ENCODE measurements at regions not wholly inside any gene's neighbourhood (a gene's known extent, or its start where the extent isn't known, plus 50 kb on each side); places are given as distances from the start of the nearest gene placed in this dataset.

DNA sequence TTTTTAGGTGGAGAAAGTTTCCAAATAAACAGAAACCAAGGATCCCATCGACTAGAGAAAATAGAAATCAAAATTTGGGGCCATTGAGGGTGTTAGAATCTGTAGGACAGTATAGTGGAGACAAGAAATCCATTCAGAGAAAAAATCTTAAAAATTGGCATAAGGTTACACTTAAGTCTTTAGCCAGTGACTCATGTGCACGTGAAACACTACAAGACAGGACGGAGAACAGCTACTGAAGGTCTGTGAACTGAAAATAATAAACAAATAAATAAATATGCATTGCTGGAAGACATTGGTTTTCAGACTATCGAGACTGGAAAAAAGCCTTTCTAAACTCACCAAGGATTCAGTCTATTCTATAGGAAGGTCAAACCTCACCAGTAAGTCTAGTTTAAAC, 1955.5 kb downstream of the MAT2B start:
- H3K36me3 Mint-ChIP-seq, result no peaks in the 10 kb centered on the region
- no peak overlapping the region for H3K27ac Mint-ChIP-seq
- POLR2A ChIA-PET, result no interaction called here
- no peaks in the 10 kb centered on the region for H3K4me1 Mint-ChIP-seq
- no peak overlapping the region for H3K4me3 Mint-ChIP-seq
- H3K27me3 Mint-ChIP-seq, result no peaks in the 10 kb centered on the region
- ATAC-seq (ENCODE audit: low read depth), result no peak
- no peak for DNase-seq
- H3K9me3 Mint-ChIP-seq, result no peaks in the 10 kb centered on the region

DNA sequence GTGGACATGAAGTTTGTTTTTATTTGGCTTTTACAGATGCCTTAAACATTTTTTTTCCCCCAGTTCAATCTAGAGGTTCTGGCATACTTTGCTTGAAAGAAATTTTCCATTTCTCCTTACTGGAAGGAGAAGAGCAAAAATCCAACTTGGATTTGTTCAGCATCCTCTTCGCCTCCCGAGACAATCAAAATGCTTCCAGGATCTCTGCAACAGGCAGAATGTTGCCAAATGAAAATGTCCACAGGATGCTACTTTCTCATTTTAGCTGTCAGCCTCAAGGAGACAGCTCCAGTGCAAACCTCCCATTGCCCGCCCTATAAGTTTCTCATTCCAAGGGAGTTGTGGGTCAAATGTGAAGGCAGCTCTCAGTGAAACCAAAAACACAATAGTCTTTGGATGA, 1972.1 kb downstream of the MAT2B start:
- no peak overlapping the region for H3K27ac Mint-ChIP-seq
- DNase-seq, result no peak
- H3K9me3 Mint-ChIP-seq, result peaks cover 2% of the 10 kb centered on the region
- H3K36me3 Mint-ChIP-seq, result no peaks in the 10 kb centered on the region
- no peaks in the 10 kb centered on the region for H3K4me1 Mint-ChIP-seq
- POLR2A ChIA-PET, result no interaction called here
- no peaks in the 10 kb centered on the region for H3K27me3 Mint-ChIP-seq
- H3K4me3 Mint-ChIP-seq, result no peak overlapping the region
- ATAC-seq (ENCODE audit: low read depth), result no peak

DNA sequence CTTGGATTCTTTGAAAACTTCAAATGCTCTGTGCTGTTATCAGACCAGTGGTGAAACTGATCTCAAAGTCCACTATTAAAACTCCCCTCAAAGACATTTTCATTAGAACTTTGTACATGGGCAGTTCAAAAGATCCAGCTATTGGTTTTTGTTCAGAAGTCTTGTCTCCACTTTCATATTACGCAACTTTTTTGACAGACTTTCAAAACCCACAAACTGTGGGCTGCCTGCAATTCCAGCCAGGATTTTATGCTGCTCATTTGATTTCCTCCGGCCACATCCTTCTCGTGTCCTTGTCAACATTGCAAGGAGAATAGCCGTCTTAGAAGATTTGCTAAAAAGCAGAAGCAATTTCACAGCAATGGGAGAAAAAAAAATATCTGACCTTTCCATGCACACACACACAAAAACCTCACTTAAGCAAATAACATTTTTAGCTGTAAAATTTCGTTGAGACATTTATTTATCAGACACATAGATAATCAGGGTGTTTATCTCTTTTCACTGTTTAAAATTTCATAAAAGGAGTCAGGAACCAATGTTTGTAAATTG, 1990.5 kb downstream of the MAT2B start:
- H3K4me1 Mint-ChIP-seq, result no peaks in the 10 kb centered on the region
- ATAC-seq (ENCODE audit: low read depth), result no peak
- no peak overlapping the region for H3K4me3 Mint-ChIP-seq
- H3K9me3 Mint-ChIP-seq, result peaks cover 2% of the 10 kb centered on the region
- POLR2A ChIA-PET, result no interaction called here
- H3K27me3 Mint-ChIP-seq, result no peaks in the 10 kb centered on the region
- no peaks in the 10 kb centered on the region for H3K36me3 Mint-ChIP-seq
- no peak overlapping the region for H3K27ac Mint-ChIP-seq
- no peak for DNase-seq

DNA sequence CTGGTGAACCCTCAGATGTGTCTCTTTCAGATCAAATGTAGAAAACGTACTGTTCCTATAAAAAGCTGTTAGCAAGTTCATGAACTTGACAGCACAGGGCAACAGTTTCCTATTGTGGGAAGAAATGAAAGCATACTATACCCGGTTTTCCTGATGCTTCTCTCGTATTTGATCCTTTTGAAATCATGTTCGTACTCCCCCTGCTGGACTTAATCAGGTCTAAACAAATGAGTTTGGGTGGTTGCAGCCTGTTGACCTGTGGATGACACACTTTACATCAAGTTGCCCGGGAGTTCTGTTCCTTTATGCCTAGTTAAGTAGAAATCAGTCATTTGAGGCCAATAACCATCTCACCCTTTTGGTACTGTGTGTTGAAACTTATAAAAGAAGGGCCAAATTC, 1992.3 kb downstream of the MAT2B start:
- no peaks in the 10 kb centered on the region for H3K4me1 Mint-ChIP-seq
- H3K27me3 Mint-ChIP-seq, result no peaks in the 10 kb centered on the region
- no peaks in the 10 kb centered on the region for H3K36me3 Mint-ChIP-seq
- no peaks in the 10 kb centered on the region for H3K9me3 Mint-ChIP-seq
- DNase-seq, result no peak
- POLR2A ChIA-PET, result no interaction called here
- no peak overlapping the region for H3K4me3 Mint-ChIP-seq
- H3K27ac Mint-ChIP-seq, result no peak overlapping the region
- no peak for ATAC-seq (ENCODE audit: low read depth)

GRCh38 chr5:165502893-165503691, 1997.7 kb downstream of the MAT2B start:
- Mint-ChIP-seq H3K4me3 (no peak overlapping the region), H3K4me1 (no peaks in the 10 kb centered on the region), H3K36me3 (no peaks in the 10 kb centered on the region), H3K27me3 (no peaks in the 10 kb centered on the region), H3K9me3 (peaks cover 1% of the 10 kb centered on the region), H3K27ac (no peak overlapping the region)
- ATAC-seq (ENCODE audit: low read depth), result no peak
- POLR2A ChIA-PET, result no interaction called here
- no peak for DNase-seq

DNA sequence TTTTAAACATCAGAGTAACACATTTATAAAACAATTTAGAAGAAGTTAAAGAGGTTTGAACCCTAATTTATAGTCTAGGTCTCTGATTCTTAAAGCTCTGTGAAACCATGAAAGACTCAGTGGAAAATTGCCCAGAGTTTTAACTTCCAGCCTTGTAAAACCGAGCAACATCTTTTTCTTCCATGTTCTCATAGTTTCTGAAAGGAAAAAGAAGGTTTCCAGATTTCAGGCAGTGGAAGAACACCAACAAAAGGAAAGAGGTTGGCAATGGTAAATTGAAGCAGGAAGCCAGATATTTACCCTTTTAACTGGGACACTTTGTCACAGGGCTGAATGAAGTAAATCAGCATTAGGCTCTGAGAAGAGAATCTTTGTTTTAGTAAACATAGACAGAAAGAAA, 1999.3 kb downstream of the MAT2B start:
- Mint-ChIP-seq H3K27me3 (no peaks in the 10 kb centered on the region), H3K4me3 (no peak overlapping the region), H3K4me1 (no peaks in the 10 kb centered on the region), H3K36me3 (no peaks in the 10 kb centered on the region), H3K27ac (no peak overlapping the region), H3K9me3 (peaks cover 3% of the 10 kb centered on the region)
- ATAC-seq (ENCODE audit: low read depth) (no peak), DNase-seq (no peak)
- POLR2A ChIA-PET, result no interaction called here

- Mint-ChIP-seq H3K27me3 (no peaks in the 10 kb centered on the region), H3K4me3 (no peak overlapping the region), H3K27ac (no peak overlapping the region), H3K9me3 (peaks cover 3% of the 10 kb centered on the region), H3K36me3 (no peaks in the 10 kb centered on the region), H3K4me1 (no peaks in the 10 kb centered on the region)
- ATAC-seq (ENCODE audit: low read depth) (no peak), DNase-seq (no peak)
- POLR2A ChIA-PET, result no interaction called here
These were observed 2002.9 kb downstream of the MAT2B start for GRCh38 chr5:165508286-165508685.

DNA sequence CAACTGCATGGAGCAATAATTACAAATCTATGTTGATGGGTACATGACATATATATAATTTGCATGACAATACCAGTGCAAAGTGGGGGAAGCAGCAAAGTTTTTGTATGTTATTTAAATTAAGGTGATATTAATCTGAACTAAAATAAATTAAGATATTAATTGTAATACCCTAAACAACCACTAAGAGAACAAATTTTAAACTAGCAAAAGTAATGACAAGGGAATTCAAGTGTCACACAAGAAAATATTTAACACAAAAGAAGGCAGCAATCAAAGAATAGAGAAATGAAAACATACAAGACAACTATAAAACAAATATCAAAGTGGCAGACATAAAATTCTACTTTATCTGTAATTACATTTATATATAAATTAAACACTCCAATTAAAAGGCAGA, 2003.4 kb downstream of the MAT2B start:
- no peak overlapping the region for H3K4me3 Mint-ChIP-seq
- POLR2A ChIA-PET, result no interaction called here
- H3K9me3 Mint-ChIP-seq, result peaks cover 3% of the 10 kb centered on the region
- no peaks in the 10 kb centered on the region for H3K4me1 Mint-ChIP-seq
- ATAC-seq (ENCODE audit: low read depth), result no peak
- DNase-seq, result no peak
- H3K27ac Mint-ChIP-seq, result no peak overlapping the region
- no peaks in the 10 kb centered on the region for H3K36me3 Mint-ChIP-seq
- no peaks in the 10 kb centered on the region for H3K27me3 Mint-ChIP-seq

DNA sequence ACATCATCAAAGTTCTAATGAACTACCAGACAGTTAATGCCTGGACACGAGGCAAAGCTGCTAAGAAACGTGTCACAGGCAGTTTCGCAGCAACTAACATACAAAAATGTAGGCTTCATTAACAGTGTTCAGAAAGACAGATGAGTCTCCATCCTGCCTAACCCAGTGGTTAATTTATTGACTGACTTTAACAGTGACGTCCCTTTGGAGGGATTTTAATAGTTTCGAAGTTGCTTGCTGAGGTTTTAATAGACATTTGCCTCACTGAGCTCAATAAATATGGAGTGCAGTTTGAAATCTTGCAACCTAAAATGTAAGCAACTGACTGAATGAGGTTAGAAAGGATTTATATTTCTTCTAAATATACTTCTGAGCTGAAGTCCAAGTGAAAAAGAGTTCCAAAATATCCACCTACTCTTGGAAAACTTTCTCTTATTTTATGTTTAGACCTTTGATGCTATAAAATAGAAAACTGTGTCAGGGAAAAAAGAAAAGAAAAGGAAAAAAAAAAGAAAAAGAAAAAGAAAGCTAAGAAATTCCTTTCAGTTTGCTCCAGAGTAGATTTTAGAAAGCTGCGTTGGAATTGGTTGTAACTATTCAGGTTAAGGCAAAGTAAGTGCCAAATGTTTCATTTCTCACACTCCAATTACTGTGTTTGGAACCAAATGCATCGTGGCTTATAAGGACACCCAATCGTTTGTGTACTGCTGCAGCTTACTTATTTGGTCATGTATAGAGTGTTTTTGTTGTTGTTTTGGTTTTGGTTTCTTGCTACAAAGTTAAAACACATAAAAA, 2016.6 kb downstream of the MAT2B start:
- POLR2A ChIA-PET, result no interaction called here
- no peak overlapping the region for H3K27ac Mint-ChIP-seq
- H3K4me1 Mint-ChIP-seq, result no peaks in the 10 kb centered on the region
- DNase-seq (no peak), ATAC-seq (ENCODE audit: low read depth) (no peak)
- no peak overlapping the region for H3K4me3 Mint-ChIP-seq
- H3K36me3 Mint-ChIP-seq, result no peaks in the 10 kb centered on the region
- H3K27me3 Mint-ChIP-seq, result no peaks in the 10 kb centered on the region
- no peaks in the 10 kb centered on the region for H3K9me3 Mint-ChIP-seq

GRCh38 chr5:165525271-165525670, 2019.9 kb downstream of the MAT2B start:
- no peaks in the 10 kb centered on the region for H3K27me3 Mint-ChIP-seq
- H3K4me3 Mint-ChIP-seq, result no peak overlapping the region
- H3K36me3 Mint-ChIP-seq, result no peaks in the 10 kb centered on the region
- H3K4me1 Mint-ChIP-seq, result no peaks in the 10 kb centered on the region
- POLR2A ChIA-PET, result no interaction called here
- H3K27ac Mint-ChIP-seq, result no peak overlapping the region
- ATAC-seq (ENCODE audit: low read depth), result no peak
- H3K9me3 Mint-ChIP-seq, result peaks cover 7% of the 10 kb centered on the region
- no peak for DNase-seq

DNA sequence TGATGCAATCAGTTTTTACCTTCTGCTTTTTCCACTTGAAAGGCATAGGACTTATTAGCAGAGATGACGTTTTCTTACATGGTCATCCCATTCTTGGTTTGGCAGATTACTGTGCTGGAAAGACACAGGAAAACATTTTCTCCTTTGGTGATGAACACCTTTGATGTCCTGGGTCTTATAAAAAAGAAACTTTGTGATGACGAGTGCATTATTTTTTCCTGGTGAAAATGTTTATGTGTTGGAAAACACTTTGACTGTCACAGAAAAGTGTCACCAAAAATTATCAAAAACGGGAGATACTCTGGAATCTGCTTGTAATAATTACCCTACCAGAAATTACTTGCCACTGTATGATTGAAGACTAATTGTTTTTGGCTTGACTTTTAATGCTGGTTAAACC, 2020.9 kb downstream of the MAT2B start:
- no peak for ATAC-seq (ENCODE audit: low read depth)
- Mint-ChIP-seq H3K36me3 (no peaks in the 10 kb centered on the region), H3K27me3 (no peaks in the 10 kb centered on the region), H3K27ac (no peak overlapping the region), H3K4me1 (no peaks in the 10 kb centered on the region), H3K9me3 (peaks cover 7% of the 10 kb centered on the region), H3K4me3 (no peak overlapping the region)
- POLR2A ChIA-PET, result no interaction called here
- no peak for DNase-seq

- no peaks in the 10 kb centered on the region for H3K27me3 Mint-ChIP-seq
- no peak for ATAC-seq (ENCODE audit: low read depth)
- H3K4me1 Mint-ChIP-seq, result no peaks in the 10 kb centered on the region
- POLR2A ChIA-PET, result no interaction called here
- no peak overlapping the region for H3K27ac Mint-ChIP-seq
- peaks cover 9% of the 10 kb centered on the region for H3K9me3 Mint-ChIP-seq
- no peaks in the 10 kb centered on the region for H3K36me3 Mint-ChIP-seq
- H3K4me3 Mint-ChIP-seq, result no peak overlapping the region
- DNase-seq, result no peak
These were observed 2022.2 kb downstream of the MAT2B start for GRCh38 chr5:165527577-165527976.

- no peak for ATAC-seq (ENCODE audit: low read depth)
- peaks cover 1% of the 10 kb centered on the region for H3K9me3 Mint-ChIP-seq
- no peak overlapping the region for H3K27ac Mint-ChIP-seq
- no peaks in the 10 kb centered on the region for H3K36me3 Mint-ChIP-seq
- H3K27me3 Mint-ChIP-seq, result no peaks in the 10 kb centered on the region
- POLR2A ChIA-PET, result no interaction called here
- DNase-seq, result no peak
- H3K4me1 Mint-ChIP-seq, result no peaks in the 10 kb centered on the region
- H3K4me3 Mint-ChIP-seq, result no peak overlapping the region
These were observed 2032.6 kb downstream of the MAT2B start for GRCh38 chr5:165538065-165538464.

GRCh38 chr5:165559645-165560044, 2054.2 kb downstream of the MAT2B start:
- Mint-ChIP-seq H3K4me3 (no peak overlapping the region), H3K27ac (no peak overlapping the region)
- DNase-seq, result no peak

More at GRCh38 chr5:165559645-165560044, 2054.2 kb downstream of the MAT2B start:
- no peaks in the 10 kb centered on the region for H3K27me3 Mint-ChIP-seq
- peaks cover 4% of the 10 kb centered on the region for H3K9me3 Mint-ChIP-seq
- no peak for ATAC-seq (ENCODE audit: low read depth)
- no peaks in the 10 kb centered on the region for H3K4me1 Mint-ChIP-seq
- POLR2A ChIA-PET, result no interaction called here
- no peaks in the 10 kb centered on the region for H3K36me3 Mint-ChIP-seq

Measured in activated naive CD8-positive, alpha-beta T cell treated with anti-CD3 and anti-CD28 coated beads, Interleukin-2, amount 10 ng/mL, durations not matched to agents 7 days and 5 days (primary cell).